Calu3 (cell line): ENCODE measurements at regions not wholly inside any gene's neighbourhood (a gene's known extent, or its start where the extent isn't known, plus 50 kb on each side); places are given as distances from the start of the nearest gene placed in this dataset.
"Not testable (repeated sequence)": the region's sequence is repeated elsewhere in the genome, so short reads cannot be mapped to it uniquely, and the experiment has no call there.

Experiments used
- BruUV-seq: library from RNA; stranded (reverse); fragments of 400-500 nt; replicated peaks from 2 replicates; lab custom pipeline; 2021; lab: Mats Ljungman, UMichigan
- CTCF ChIA-PET: fragments of 300-600 bp; sonication (Branson Sonifier 250); formaldehyde crosslinking; loops from one replicate; lab custom pipeline; 2022; ENCODE audit warnings: antibody characterized with exemption; lab: Charles Lee
- DNase-seq: peaks from one replicate; pipeline ENCODE4 v3.0.0; 2022
- H3K27ac Mint-ChIP-seq: one replicate; pipeline ENCODE4 v1.8.0; 2022; ENCODE audit warnings: mixed read lengths; ENCODE audit not compliant: unreplicated experiment
- H3K27me3 Mint-ChIP-seq: one replicate; pipeline ENCODE4 v1.8.0; 2022; ENCODE audit warnings: mixed read lengths; ENCODE audit not compliant: unreplicated experiment
- H3K36me3 Mint-ChIP-seq: one replicate; pipeline ENCODE4 v1.8.0; 2022; ENCODE audit warnings: mild to moderate bottlenecking, moderate library complexity, mixed read lengths; ENCODE audit not compliant: insufficient read depth, unreplicated experiment
- H3K4me1 Mint-ChIP-seq: one replicate; pipeline ENCODE4 v1.8.0; 2022; ENCODE audit warnings: mild to moderate bottlenecking, low read depth, mixed read lengths; ENCODE audit not compliant: unreplicated experiment
- H3K4me3 Mint-ChIP-seq: one replicate; pipeline ENCODE4 v1.8.0; 2022; ENCODE audit warnings: mild to moderate bottlenecking, low read depth, moderate library complexity, mixed read lengths; ENCODE audit not compliant: unreplicated experiment
- H3K9me3 Mint-ChIP-seq: one replicate; pipeline ENCODE4 v1.8.0; 2022; ENCODE audit warnings: low read depth, mixed read lengths; ENCODE audit not compliant: unreplicated experiment
- intact Hi-C: fragments of 100-400 bp; cut with micrococcal nuclease; formaldehyde crosslinking; loops from one replicate; pipeline ENCODE4 v1.10.0; 2022; ENCODE audit not compliant: unreplicated experiment
- TF ChIP-seq, protein P1 (sequence below): fragments of 200-600 bp; IDR thresholded peaks from one replicate; pipeline ENCODE4 v1.8.0; 2022; ENCODE audit warnings: antibody characterized with exemption; ENCODE audit not compliant: unreplicated experiment

DNA sequence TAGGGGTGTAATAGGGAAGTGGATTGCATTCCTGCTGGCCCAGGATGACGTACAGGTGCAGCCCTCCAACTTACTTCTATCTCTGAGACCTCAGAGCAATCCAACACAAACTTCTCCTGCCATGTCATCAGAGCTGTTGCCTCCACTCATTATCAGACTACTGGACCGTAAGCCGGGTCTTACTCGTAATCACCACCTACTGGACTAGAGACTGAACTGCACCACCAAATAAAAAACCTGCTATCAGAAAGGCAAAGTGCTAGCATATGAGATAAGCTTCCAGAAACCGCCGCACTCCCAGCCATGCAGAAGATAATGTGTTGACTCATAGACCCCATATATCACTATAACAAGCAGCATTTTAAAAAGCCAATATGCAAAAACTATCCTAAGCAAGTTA is 102.0 kb downstream of the SLITRK1 start:
- H3K27me3 Mint-ChIP-seq = no peaks in the 10 kb centered on the region
- no peak overlapping the region for H3K27ac Mint-ChIP-seq
- H3K9me3 Mint-ChIP-seq = no peaks in the 10 kb centered on the region
- intact Hi-C loops = no loop called here
- DNase-seq = no peak
- no peaks in the 10 kb centered on the region for H3K36me3 Mint-ChIP-seq
- TF ChIP-seq, protein P1, sequence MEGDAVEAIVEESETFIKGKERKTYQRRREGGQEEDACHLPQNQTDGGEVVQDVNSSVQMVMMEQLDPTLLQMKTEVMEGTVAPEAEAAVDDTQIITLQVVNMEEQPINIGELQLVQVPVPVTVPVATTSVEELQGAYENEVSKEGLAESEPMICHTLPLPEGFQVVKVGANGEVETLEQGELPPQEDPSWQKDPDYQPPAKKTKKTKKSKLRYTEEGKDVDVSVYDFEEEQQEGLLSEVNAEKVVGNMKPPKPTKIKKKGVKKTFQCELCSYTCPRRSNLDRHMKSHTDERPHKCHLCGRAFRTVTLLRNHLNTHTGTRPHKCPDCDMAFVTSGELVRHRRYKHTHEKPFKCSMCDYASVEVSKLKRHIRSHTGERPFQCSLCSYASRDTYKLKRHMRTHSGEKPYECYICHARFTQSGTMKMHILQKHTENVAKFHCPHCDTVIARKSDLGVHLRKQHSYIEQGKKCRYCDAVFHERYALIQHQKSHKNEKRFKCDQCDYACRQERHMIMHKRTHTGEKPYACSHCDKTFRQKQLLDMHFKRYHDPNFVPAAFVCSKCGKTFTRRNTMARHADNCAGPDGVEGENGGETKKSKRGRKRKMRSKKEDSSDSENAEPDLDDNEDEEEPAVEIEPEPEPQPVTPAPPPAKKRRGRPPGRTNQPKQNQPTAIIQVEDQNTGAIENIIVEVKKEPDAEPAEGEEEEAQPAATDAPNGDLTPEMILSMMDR = no peak
- no TSS peak for BruUV-seq
- H3K4me1 Mint-ChIP-seq = no peaks in the 10 kb centered on the region
- CTCF ChIA-PET = interaction anchor here (0.6 kb wide), 1 partner anchor 203 kb away, joined by 3 read pairs; no protein-coding TSS in a partner anchor
- H3K4me3 Mint-ChIP-seq = no peak overlapping the region

DNA sequence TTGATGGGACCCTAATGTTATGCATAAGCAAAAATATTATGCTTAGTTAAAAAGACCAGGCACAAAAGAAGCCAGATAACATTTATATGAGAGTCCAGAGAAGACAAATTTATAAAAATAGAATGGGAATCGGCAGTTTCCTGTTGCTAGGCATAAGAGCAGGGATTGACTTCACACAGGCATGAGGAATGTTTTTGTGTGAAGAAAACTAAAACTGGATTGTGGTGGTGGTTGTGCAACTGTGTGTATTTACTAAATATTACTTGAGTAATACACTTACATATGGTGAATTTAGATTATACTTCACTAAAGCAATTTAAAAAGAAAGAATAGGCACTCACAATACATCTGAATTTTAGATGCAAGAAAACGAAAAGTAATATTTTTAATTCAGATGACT is 108.3 kb downstream of the SLITRK1 start:
- CTCF ChIA-PET = no interaction called here
- Mint-ChIP-seq H3K27me3 (no peaks in the 10 kb centered on the region), H3K27ac (no peak overlapping the region), H3K4me1 (no peaks in the 10 kb centered on the region), H3K4me3 (no peak overlapping the region), H3K36me3 (no peaks in the 10 kb centered on the region), H3K9me3 (no peaks in the 10 kb centered on the region)
- BruUV-seq = no TSS peak
- TF ChIP-seq, protein P1 = no peak
- DNase-seq = no peak
- intact Hi-C loops = no loop called here

DNA sequence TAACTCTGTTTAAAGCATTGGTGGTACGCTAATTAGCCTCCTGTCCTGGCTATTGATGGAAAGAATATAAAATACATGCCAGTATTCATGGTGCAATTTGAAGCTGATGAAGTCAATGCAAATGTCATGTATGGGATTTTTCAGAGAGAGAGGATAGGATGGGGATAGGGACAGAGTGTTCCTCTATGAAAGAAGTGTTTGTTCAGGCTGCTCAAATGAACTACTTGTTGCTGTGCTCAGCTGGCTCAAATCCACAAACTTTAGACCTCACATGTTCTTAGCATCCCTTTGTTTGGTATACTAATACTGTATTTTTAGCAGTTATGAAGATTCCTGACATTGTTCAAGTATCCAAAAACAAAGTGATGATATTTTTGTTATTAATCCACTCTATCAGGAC is 116.5 kb downstream of the SLITRK1 start:
- Mint-ChIP-seq H3K9me3 (no peaks in the 10 kb centered on the region), H3K27ac (no peak overlapping the region), H3K4me3 (no peak overlapping the region), H3K4me1 (no peaks in the 10 kb centered on the region), H3K27me3 (no peaks in the 10 kb centered on the region), H3K36me3 (no peaks in the 10 kb centered on the region)
- CTCF ChIA-PET = no interaction called here
- BruUV-seq = no TSS peak
- no peak for DNase-seq
- TF ChIP-seq, protein P1 = no peak
- intact Hi-C loops = no loop called here

DNA sequence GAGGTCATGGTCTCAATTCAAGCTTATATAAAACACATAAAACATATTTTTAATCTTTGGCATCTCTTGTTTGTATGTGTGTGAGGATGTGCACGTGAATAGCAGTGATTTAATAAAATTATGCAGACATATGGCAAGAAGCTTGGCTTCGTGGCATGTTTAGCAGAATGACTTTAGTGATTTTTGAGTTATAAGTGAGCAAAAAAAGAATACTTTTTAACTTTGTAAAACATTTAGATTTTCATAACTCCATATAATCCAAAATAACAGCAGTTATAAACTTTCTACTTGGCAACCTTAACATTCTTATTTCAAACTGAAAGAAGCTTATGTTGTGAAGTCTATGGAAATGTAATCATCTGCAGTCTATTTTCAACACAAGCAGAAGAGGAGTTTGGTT is 120.6 kb downstream of the SLITRK1 start:
- H3K4me3 Mint-ChIP-seq = no peak overlapping the region
- BruUV-seq = no TSS peak

DNA sequence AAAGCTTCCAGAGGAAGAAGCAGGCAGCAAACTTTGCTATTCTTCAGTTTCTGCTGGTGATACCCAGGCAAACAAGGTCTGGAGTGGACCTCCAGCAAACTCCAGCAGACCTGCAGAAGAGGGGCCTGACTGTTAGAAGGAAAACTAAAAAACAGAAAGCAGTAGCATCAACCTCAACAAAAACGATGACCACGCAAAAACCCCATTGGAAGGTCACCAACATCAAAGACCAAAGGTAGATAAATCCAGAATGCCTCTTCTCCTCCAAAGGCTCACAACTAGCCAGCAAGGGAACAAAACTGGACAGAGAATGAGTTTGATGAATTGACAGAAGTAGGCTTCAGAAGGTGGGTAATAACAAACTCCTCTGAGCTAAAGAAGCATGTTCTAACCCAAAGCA is 127.1 kb downstream of the SLITRK1 start:
- peaks cover 11% of the 10 kb centered on the region for H3K4me1 Mint-ChIP-seq
- H3K36me3 Mint-ChIP-seq = not testable (repeated sequence)

More for the DNA sequence above, 120.6 kb downstream of the SLITRK1 start:
- Mint-ChIP-seq H3K27ac (no peak overlapping the region), H3K27me3 (no peaks in the 10 kb centered on the region), H3K4me1 (no peaks in the 10 kb centered on the region), H3K36me3 (no peaks in the 10 kb centered on the region), H3K9me3 (no peaks in the 10 kb centered on the region)
- TF ChIP-seq, protein P1 = no peak
- DNase-seq = no peak
- intact Hi-C loops = no loop called here
- CTCF ChIA-PET = no interaction called here

More for the DNA sequence above, 127.1 kb downstream of the SLITRK1 start:
- intact Hi-C loops, CTCF ChIA-PET, H3K4me3 Mint-ChIP-seq, DNase-seq, H3K9me3 Mint-ChIP-seq, H3K27me3 Mint-ChIP-seq, BruUV-seq, H3K27ac Mint-ChIP-seq: not testable (repeated sequence)
